Lower lobe of right lung (tissue), 2 donors: ENCODE measurements at regions not wholly inside any gene's neighbourhood (a gene's known extent, or its start where the extent isn't known, plus 50 kb on each side); places are given as distances from the start of the nearest gene placed in this dataset.

ENCODE experiments used
- ATAC-seq, 2 donors: fragments of 200-7000 bp; cut with Tn5 transposase; one replicate each; pipeline ENCODE4 v1.9.1; 2020 to 2022; ENCODE audit warnings: mild to moderate bottlenecking in 2 of 2, moderate library complexity in 2 of 2
- DNase-seq: peaks from one replicate; pipeline ENCODE4 v3.0.0-alpha.2; 2020
- H3K27ac ChIP-seq: fragments of 200-600 bp; one replicate; pipeline ENCODE4 v1.8.0; 2022
- H3K27me3 ChIP-seq: fragments of 200-600 bp; one replicate; pipeline ENCODE4 v1.8.0; 2022; ENCODE audit warnings: low read depth
- H3K36me3 ChIP-seq: fragments of 200-600 bp; one replicate; pipeline ENCODE4 v1.8.0; 2022; ENCODE audit warnings: mild to moderate bottlenecking
- H3K4me1 ChIP-seq: fragments of 200-600 bp; one replicate; pipeline ENCODE4 v1.8.0; 2022
- H3K4me3 ChIP-seq: fragments of 200-600 bp; one replicate; pipeline ENCODE4 v1.8.0; 2022; ENCODE audit warnings: mild to moderate bottlenecking
- H3K9me3 ChIP-seq: fragments of 200-600 bp; one replicate; pipeline ENCODE4 v1.8.0; 2022
- intact Hi-C: fragments of 100-400 bp; cut with DNase I; formaldehyde crosslinking; loops from one replicate; pipeline ENCODE4 v1.11.0; 2022
- TF ChIP-seq, protein P1 (sequence below): fragments of 200-600 bp; IDR thresholded peaks from one replicate; pipeline ENCODE4 v1.8.0; 2022; ENCODE audit warnings: antibody characterized with exemption, mild to moderate bottlenecking
- donor health status: DM: no; HTN: yes; CAD: no; lungs with severe emphysema.

DNA sequence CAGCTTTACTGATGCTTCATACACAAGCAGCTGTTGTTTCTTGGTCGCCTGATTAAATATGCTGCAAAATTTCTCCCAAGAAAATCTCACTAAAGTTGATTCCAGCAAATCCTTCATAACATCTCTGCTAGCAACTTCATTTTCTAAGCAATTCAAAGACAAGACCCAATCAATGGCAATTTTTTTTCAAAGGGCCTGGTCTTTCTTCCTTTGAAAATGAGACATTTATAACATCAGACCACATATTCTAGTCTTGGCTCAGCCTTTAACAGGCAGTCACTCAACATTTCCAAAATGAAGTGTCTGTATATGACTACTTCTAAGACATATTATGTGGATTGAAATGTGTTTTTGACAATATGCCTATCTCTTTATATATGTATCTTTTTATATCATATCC lies 702.6 kb downstream of the KCNA4 start:
- no peaks in the 10 kb centered on the region for H3K36me3 ChIP-seq
- H3K9me3 ChIP-seq: no peaks in the 10 kb centered on the region
- H3K4me1 ChIP-seq: no peaks in the 10 kb centered on the region
- DNase-seq: no peak
- no peak overlapping the region for H3K4me3 ChIP-seq
- TF ChIP-seq, protein P1, sequence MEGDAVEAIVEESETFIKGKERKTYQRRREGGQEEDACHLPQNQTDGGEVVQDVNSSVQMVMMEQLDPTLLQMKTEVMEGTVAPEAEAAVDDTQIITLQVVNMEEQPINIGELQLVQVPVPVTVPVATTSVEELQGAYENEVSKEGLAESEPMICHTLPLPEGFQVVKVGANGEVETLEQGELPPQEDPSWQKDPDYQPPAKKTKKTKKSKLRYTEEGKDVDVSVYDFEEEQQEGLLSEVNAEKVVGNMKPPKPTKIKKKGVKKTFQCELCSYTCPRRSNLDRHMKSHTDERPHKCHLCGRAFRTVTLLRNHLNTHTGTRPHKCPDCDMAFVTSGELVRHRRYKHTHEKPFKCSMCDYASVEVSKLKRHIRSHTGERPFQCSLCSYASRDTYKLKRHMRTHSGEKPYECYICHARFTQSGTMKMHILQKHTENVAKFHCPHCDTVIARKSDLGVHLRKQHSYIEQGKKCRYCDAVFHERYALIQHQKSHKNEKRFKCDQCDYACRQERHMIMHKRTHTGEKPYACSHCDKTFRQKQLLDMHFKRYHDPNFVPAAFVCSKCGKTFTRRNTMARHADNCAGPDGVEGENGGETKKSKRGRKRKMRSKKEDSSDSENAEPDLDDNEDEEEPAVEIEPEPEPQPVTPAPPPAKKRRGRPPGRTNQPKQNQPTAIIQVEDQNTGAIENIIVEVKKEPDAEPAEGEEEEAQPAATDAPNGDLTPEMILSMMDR: no peak
- H3K27ac ChIP-seq: no peak overlapping the region
- no peak for ATAC-seq
- intact Hi-C loops: no loop called here
- no peaks in the 10 kb centered on the region for H3K27me3 ChIP-seq

DNA sequence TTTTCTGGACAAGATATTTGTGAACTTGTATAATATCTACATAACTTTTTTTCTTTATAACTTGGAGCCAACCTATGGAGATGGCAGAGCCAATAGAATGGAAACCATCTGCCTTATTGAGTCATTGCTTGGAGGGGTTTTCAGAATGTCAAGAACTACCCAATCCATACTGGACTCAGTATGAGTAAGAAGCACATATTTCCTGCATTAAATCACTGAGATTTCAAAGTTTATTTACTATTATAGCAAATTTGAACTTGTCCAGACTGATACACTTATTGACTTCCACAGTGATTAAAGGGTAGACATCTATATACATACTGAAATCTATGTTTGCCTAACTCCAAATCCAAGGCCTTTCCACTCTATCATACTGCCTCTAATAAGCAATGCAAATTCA lies 704.0 kb downstream of the KCNA4 start:
- H3K4me3 ChIP-seq: no peak overlapping the region
- ATAC-seq (no peak), DNase-seq (no peak)
- TF ChIP-seq, protein P1: no peak
- no peaks in the 10 kb centered on the region for H3K27me3 ChIP-seq
- no peaks in the 10 kb centered on the region for H3K36me3 ChIP-seq
- H3K9me3 ChIP-seq: no peaks in the 10 kb centered on the region
- intact Hi-C loops: no loop called here
- no peak overlapping the region for H3K27ac ChIP-seq
- H3K4me1 ChIP-seq: no peaks in the 10 kb centered on the region

DNA sequence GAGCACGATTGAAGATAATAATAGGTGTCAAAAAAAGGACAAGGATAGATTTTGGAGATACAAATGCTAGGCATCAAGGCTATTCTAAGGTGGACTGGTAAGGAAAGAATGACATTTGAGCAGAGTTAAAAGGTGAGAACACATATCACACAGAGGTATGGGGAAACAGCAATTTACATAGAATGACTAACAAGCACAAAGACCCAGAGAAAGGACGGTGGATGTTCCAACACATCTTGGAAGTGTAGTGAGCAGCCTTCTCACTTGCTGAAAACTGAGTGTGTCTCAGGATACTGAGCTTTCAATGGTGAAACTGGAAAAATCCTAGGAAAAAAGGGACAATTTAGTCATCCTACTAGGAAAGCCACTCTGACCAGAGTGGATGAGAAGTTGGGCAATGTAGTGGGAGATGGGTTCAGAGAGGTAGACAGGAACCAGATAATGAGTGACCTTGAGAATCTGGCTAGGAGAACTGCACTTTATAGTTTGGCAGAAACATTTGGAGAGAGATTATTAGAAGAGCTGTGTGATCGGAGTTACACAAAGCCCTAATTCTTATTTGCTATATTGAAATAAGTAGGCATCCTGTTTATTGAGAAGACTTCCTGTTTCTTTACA lies 706.0 kb downstream of the KCNA4 start:
- H3K9me3 ChIP-seq: no peaks in the 10 kb centered on the region
- DNase-seq: no peak
- H3K27me3 ChIP-seq: no peaks in the 10 kb centered on the region
- intact Hi-C loops: no loop called here
- H3K36me3 ChIP-seq: no peaks in the 10 kb centered on the region
- TF ChIP-seq, protein P1: no peak
- no peak overlapping the region for H3K4me3 ChIP-seq
- H3K4me1 ChIP-seq: no peaks in the 10 kb centered on the region
- no peak for ATAC-seq
- no peak overlapping the region for H3K27ac ChIP-seq

DNA sequence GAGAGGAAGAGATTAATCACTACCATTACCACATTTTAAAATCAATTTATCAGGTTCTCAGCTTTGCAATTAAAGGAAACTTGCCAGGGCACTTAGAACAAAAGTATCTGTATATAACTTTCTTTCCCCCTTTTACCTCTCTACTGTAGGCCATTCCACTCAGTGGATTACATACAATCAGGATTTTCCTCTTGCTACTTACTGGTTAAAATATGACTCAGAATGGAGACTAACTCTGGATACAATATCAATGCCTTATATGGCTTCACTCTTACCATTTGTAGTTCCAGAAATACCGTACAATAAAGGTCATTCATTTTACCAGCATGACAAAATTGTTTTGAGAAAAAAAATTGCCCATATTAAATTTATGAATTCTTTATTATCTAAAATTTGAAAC lies 706.8 kb downstream of the KCNA4 start:
- H3K4me3 ChIP-seq: no peak overlapping the region
- no peaks in the 10 kb centered on the region for H3K27me3 ChIP-seq
- ATAC-seq: no peak
- H3K4me1 ChIP-seq: no peaks in the 10 kb centered on the region
- intact Hi-C loops: no loop called here
- H3K9me3 ChIP-seq: no peaks in the 10 kb centered on the region
- no peak overlapping the region for H3K27ac ChIP-seq
- DNase-seq: no peak
- no peaks in the 10 kb centered on the region for H3K36me3 ChIP-seq
- TF ChIP-seq, protein P1: no peak

DNA sequence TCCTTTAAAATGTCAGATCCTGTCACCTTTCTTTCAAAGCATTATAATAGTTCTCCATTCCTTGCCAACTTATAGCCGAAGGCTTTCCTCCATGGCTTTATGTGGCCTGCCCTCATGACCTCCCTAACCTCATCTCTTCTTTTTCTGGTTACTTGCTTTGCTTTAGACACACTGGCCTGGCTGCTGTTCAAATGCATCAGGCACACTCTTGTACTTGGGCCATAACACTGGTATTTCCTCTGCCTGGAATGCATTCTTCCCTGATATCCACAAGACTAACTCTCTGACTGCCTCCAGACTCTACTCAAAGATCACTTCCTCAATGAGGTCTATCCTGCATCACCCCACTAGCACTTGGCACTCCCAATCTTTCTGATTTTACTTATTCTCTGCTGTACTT lies 710.3 kb downstream of the KCNA4 start:
- Histone ChIP-seq H3K4me3 (no peak overlapping the region), H3K27me3 (no peaks in the 10 kb centered on the region), H3K36me3 (no peaks in the 10 kb centered on the region), H3K4me1 (no peaks in the 10 kb centered on the region), H3K27ac (no peak overlapping the region), H3K9me3 (no peaks in the 10 kb centered on the region)
- intact Hi-C loops: no loop called here
- no peak for ATAC-seq
- TF ChIP-seq, protein P1: no peak
- no peak for DNase-seq
